ENCODE measurements at regions not wholly inside any gene's neighbourhood (a gene's known extent, or its start where the extent isn't known, plus 50 kb on each side); places are given as distances from the start of the nearest gene placed in this dataset.

DNA sequence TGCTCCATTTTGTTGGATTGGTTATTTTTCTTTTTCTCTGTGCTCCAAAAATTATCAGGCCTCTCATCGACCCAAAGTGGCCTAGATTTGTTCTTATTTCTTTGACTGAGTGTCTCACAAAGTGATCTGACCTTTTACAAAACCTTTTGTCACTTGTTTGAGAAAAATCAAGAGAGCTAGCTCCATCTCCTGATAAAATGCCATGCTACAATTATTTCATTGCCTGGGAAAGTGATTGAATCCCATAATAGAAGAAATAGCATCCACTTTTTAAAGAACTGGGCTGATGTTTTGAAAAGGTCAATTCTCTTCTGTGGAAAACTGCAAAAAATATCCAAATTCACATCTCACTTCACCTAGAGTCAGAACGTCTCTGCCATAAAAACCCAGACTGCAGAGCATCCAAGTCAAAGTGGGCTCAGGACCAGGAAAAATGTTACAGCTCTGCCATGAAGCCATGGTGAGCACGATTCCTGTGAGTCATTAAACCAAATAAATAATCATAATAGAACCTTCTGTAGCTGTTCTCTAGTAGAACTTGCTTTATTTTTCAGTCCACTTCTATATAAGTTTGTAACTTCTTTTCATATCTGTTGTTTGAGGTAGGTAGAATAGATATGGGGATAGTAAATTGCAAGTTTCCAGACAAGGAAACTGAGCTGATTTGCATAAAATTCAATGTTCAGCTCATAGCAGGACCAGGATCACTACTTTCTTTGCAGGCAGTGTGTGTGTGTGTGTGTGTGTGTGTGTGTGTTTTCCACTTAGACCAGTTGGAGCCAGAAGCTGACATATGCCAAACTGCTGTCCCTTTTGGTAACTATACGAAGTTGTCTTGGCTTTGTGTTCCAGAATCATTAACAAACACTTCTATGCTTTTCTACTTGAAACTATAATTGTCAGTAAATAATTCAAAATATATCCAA, 632.5 kb upstream of the ANKRD30A start:
- no peak overlapping the region for H2AFZ ChIP-seq (ENCODE audit: low read length)
- H3K36me3 ChIP-seq (replicated peaks; ENCODE audit: insufficient read depth, low read length) = no peaks in the 10 kb centered on the region
- no peak overlapping the region for H3K4me2 ChIP-seq (ENCODE audit: low read depth, low read length)
- H3K9me2 ChIP-seq (replicated peaks; ENCODE audit: insufficient read depth, low read length) = no peaks in the 10 kb centered on the region
- H3K27ac ChIP-seq (ENCODE audit: low read length) = no peak overlapping the region
- no peaks in the 10 kb centered on the region for H4K20me1 ChIP-seq (ENCODE audit: insufficient read depth, low read length)
- DNase-seq = no peak
- TF ChIP-seq EZH2 (optimal IDR thresholded peaks at IDR 0.05; ENCODE audit: low read depth, low read length) (no peak), EZH2phosphoT487 (IDR thresholded peaks at IDR 0.05; ENCODE audit: low read length) (no peak)
- TF ChIP-seq, protein P1, sequence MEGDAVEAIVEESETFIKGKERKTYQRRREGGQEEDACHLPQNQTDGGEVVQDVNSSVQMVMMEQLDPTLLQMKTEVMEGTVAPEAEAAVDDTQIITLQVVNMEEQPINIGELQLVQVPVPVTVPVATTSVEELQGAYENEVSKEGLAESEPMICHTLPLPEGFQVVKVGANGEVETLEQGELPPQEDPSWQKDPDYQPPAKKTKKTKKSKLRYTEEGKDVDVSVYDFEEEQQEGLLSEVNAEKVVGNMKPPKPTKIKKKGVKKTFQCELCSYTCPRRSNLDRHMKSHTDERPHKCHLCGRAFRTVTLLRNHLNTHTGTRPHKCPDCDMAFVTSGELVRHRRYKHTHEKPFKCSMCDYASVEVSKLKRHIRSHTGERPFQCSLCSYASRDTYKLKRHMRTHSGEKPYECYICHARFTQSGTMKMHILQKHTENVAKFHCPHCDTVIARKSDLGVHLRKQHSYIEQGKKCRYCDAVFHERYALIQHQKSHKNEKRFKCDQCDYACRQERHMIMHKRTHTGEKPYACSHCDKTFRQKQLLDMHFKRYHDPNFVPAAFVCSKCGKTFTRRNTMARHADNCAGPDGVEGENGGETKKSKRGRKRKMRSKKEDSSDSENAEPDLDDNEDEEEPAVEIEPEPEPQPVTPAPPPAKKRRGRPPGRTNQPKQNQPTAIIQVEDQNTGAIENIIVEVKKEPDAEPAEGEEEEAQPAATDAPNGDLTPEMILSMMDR (IDR thresholded peaks at IDR 0.05; ENCODE audit: low read length) = no peak
- no peak overlapping the region for H3K4me3 ChIP-seq (ENCODE audit: low read length)
- H3K27me3 ChIP-seq (replicated peaks; ENCODE audit: insufficient read depth, low read length) = no peaks in the 10 kb centered on the region
- no peaks in the 10 kb centered on the region for H3K9me3 ChIP-seq (replicated peaks; ENCODE audit: insufficient read depth, low read length)
- H3K4me1 ChIP-seq (ENCODE audit: low read length) = no peaks in the 10 kb centered on the region
- H3K9ac ChIP-seq (ENCODE audit: low read length) = no peak overlapping the region
- H3F3A ChIP-seq (ENCODE audit: insufficient read depth, low read length) = no peaks in the 10 kb centered on the region
- no peaks in the 10 kb centered on the region for H3K79me2 ChIP-seq (ENCODE audit: low read length)

GRCh38 chr10:36491926-36492325, 633.5 kb upstream of the ANKRD30A start:
- DNase-seq = no peak
- no peak overlapping the region for H3K9ac ChIP-seq (ENCODE audit: low read length)
- no peaks in the 10 kb centered on the region for H3K79me2 ChIP-seq (ENCODE audit: low read length)
- no peak overlapping the region for H3K27ac ChIP-seq (ENCODE audit: low read length)
- H3K9me2 ChIP-seq (replicated peaks; ENCODE audit: insufficient read depth, low read length) = no peaks in the 10 kb centered on the region
- H3F3A ChIP-seq (ENCODE audit: insufficient read depth, low read length) = no peaks in the 10 kb centered on the region
- H3K4me3 ChIP-seq (ENCODE audit: low read length) = no peak overlapping the region
- H3K27me3 ChIP-seq (replicated peaks; ENCODE audit: insufficient read depth, low read length) = no peaks in the 10 kb centered on the region
- no peaks in the 10 kb centered on the region for H3K9me3 ChIP-seq (replicated peaks; ENCODE audit: insufficient read depth, low read length)
- H3K36me3 ChIP-seq (replicated peaks; ENCODE audit: insufficient read depth, low read length) = no peaks in the 10 kb centered on the region
- no peak overlapping the region for H2AFZ ChIP-seq (ENCODE audit: low read length)
- H3K4me1 ChIP-seq (ENCODE audit: low read length) = no peaks in the 10 kb centered on the region
- no peak overlapping the region for H3K4me2 ChIP-seq (ENCODE audit: low read depth, low read length)
- TF ChIP-seq, protein P1 (IDR thresholded peaks at IDR 0.05; ENCODE audit: low read length) = no peak
- TF ChIP-seq EZH2 (optimal IDR thresholded peaks at IDR 0.05; ENCODE audit: low read depth, low read length) = no peak
- TF ChIP-seq EZH2phosphoT487 (IDR thresholded peaks at IDR 0.05; ENCODE audit: low read length) = no peak
- no peaks in the 10 kb centered on the region for H4K20me1 ChIP-seq (ENCODE audit: insufficient read depth, low read length)

DNA sequence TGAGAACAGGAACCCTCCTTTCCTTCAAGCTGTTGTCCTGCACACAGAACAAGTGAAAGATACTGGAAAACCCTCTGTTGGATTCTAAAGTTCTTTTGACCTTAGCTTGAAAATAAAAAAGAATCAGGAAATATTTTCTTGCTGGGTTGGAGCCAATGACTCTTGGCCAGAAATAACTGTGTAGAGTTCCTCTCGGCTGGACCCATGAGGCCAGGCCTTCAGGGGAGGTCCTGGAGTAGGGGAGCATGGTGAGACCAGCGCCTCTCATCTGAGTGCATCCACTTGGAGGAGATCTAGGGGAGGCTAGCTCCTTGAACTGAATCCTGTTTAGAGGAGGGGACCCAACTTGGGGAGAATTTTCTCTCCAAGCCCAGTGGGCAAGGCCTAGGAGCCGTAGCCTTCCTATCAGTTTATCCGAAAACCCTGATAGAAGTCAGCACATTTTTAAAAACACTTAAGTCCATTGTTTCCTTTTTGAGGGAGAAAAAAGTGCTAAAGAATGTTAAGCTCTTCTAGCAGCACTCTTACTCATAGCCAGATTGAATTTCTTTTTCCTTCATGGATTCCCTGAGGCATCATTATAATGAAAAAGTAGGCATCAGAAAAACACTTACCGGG, 635.7 kb upstream of the ANKRD30A start:
- no peak for DNase-seq
- no peaks in the 10 kb centered on the region for H3F3A ChIP-seq (ENCODE audit: insufficient read depth, low read length)
- H3K27ac ChIP-seq (ENCODE audit: low read length) = no peak overlapping the region
- H3K9me3 ChIP-seq (replicated peaks; ENCODE audit: insufficient read depth, low read length) = no peaks in the 10 kb centered on the region
- H3K9me2 ChIP-seq (replicated peaks; ENCODE audit: insufficient read depth, low read length) = no peaks in the 10 kb centered on the region
- no peaks in the 10 kb centered on the region for H3K27me3 ChIP-seq (replicated peaks; ENCODE audit: insufficient read depth, low read length)
- no peak overlapping the region for H3K9ac ChIP-seq (ENCODE audit: low read length)
- H3K4me2 ChIP-seq (ENCODE audit: low read depth, low read length) = no peak overlapping the region
- TF ChIP-seq EZH2phosphoT487 (IDR thresholded peaks at IDR 0.05; ENCODE audit: low read length) (no peak), EZH2 (optimal IDR thresholded peaks at IDR 0.05; ENCODE audit: low read depth, low read length) (no peak)
- TF ChIP-seq, protein P1 (IDR thresholded peaks at IDR 0.05; ENCODE audit: low read length) = no peak
- H2AFZ ChIP-seq (ENCODE audit: low read length) = no peak overlapping the region
- H3K4me1 ChIP-seq (ENCODE audit: low read length) = no peaks in the 10 kb centered on the region
- H3K4me3 ChIP-seq (ENCODE audit: low read length) = no peak overlapping the region
- H3K36me3 ChIP-seq (replicated peaks; ENCODE audit: insufficient read depth, low read length) = no peaks in the 10 kb centered on the region
- H4K20me1 ChIP-seq (ENCODE audit: insufficient read depth, low read length) = no peaks in the 10 kb centered on the region
- H3K79me2 ChIP-seq (ENCODE audit: low read length) = no peaks in the 10 kb centered on the region

All from MM.1S (cell line).